AG10803 (cell line): ENCODE measurements at regions not wholly inside any gene's neighbourhood (a gene's known extent, or its start where the extent isn't known, plus 50 kb on each side); places are given as distances from the start of the nearest gene placed in this dataset.
"Not testable (repeated sequence)": the region's sequence is repeated elsewhere in the genome, so short reads cannot be mapped to it uniquely, and the experiment has no call there.

Experiments
- DNase-seq: peaks from one replicate; pipeline ENCODE4 v3.0.0; 2010; ENCODE audit warnings: low read depth
- H3K4me3 ChIP-seq: 2 replicates; pipeline ENCODE4 v1.5.1; 2011; ENCODE audit warnings: mild to moderate bottlenecking, low read length, control low read depth
- TF ChIP-seq, protein P1 (sequence below): conservative IDR thresholded peaks from 2 replicates; pipeline ENCODE4 v1.5.1; 2011; ENCODE audit warnings: mild to moderate bottlenecking, low read length, control low read depth, inconsistent platforms

DNA sequence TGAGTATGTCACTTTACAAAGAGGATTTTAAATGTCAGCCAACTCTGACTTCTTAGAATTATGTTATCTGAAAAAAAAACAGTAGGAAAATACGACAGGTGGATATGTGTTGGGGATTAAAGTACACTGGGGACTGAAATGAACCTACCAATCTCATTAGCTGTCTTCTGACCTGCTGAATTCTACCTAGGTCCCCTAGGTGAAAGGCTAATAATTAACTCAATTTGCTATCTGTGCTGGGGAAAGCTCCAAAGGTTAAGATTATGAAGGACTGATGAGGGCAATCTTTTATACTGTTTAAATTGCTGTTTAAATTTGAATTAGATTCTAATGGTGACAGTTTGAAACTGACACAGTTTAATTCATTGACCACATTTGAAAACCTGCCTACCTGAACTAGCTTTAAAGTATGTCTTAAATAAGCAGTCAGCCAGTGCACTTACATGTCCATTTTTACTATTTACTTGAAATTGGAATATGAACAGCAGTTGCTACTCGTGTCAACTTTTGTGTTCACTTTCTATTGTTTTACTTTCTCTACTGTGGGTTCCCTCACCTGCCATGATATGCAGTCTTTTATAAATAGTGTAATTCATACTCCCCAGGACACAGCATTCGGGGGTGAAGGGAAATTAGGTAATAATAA is 977.3 kb downstream of the C4orf33 start:
- TF ChIP-seq, protein P1, sequence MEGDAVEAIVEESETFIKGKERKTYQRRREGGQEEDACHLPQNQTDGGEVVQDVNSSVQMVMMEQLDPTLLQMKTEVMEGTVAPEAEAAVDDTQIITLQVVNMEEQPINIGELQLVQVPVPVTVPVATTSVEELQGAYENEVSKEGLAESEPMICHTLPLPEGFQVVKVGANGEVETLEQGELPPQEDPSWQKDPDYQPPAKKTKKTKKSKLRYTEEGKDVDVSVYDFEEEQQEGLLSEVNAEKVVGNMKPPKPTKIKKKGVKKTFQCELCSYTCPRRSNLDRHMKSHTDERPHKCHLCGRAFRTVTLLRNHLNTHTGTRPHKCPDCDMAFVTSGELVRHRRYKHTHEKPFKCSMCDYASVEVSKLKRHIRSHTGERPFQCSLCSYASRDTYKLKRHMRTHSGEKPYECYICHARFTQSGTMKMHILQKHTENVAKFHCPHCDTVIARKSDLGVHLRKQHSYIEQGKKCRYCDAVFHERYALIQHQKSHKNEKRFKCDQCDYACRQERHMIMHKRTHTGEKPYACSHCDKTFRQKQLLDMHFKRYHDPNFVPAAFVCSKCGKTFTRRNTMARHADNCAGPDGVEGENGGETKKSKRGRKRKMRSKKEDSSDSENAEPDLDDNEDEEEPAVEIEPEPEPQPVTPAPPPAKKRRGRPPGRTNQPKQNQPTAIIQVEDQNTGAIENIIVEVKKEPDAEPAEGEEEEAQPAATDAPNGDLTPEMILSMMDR, result no peak
- no peak for DNase-seq
- no peak overlapping the region for H3K4me3 ChIP-seq

DNA sequence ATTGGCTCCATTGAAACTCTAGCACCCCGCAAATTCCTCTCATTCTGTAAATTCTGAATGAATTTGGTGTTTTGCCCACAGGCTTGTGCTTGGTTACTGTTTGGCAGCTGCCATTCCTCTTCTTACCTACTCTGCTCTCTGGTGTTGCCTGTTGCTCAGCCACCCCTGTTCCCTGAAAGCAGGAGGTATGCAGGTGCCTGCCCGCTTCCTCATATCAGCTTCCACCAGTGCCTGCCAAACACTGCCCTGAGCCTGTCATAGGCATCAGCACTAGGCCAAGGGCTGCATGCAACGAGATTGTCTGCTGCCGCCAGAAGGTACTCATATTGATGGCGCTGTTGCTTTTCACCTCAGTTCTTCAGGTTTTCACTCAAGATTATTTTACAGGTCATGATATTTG is 978.1 kb downstream of the C4orf33 start:
- TF ChIP-seq, protein P1, result no peak
- H3K4me3 ChIP-seq, result no peak overlapping the region
- DNase-seq, result no peak

DNA sequence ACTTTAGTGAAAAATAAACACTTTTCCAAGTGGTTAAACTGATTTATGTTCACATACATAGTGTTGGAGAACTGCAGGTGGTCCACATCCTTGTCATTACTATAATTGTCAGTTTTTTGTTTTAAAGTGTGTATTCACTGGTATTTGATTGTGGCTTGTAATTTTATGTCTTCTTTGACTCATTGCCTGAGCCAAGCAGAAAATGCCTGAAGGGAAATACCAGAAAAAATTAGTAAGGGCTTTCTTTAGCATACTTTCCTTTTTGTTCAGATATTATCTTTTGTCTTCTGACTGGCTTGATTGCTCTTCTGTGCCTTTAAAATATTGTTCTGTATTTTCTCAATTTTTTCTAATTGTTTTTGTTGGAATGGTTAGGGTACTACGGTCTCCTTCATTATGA is 981.3 kb downstream of the C4orf33 start:
- no peak overlapping the region for H3K4me3 ChIP-seq
- no peak for DNase-seq
- TF ChIP-seq, protein P1, result no peak

DNA sequence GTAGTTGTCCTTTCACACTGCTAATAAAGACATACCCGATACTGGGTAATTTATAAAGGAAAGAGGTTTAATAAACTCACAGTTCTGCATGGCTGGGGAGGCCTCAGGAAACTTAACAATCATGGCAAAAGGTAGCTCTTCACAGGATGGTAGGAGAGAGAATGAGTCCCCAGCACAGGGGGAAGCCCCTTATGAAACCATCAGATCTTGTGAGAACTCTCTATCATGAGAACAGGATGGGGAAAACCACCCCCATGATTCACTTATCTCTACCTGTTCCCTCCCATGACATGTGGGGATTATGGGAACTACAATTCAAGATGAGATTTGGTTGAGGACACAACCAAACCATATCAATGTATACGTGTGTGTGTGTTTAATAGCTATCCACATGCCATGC is 983.1 kb downstream of the C4orf33 start:
- DNase-seq, H3K4me3 ChIP-seq: not testable (repeated sequence)

DNA sequence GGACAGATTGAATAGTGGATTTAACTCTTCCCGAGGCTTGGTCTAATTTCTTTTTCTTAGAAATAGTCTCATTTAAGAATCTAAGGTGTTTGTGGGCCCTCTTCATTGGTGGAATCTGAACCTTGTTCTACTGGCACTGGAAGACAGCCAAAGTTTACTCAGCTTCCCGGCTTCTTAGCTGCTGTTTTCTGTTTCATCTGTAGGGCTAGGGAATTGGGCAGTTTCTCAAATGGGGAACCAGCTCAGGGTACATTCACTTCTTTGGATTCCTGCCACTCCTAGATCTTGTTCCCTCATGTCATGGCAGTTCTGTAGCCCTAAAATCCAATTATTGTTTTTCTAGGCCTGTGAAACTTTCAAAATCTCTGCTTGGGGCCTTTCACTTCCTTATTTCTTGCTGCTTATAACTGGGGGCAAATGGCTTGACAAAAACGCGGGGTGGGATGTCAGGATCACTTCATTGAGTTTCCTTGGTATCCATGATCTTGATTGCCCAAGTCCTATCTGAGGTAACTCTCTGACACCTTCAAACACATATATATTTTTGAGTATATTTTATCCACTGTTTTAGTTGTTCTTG is 985.0 kb downstream of the C4orf33 start:
- no peak overlapping the region for H3K4me3 ChIP-seq
- TF ChIP-seq, protein P1, result no peak
- DNase-seq, result no peak

DNA sequence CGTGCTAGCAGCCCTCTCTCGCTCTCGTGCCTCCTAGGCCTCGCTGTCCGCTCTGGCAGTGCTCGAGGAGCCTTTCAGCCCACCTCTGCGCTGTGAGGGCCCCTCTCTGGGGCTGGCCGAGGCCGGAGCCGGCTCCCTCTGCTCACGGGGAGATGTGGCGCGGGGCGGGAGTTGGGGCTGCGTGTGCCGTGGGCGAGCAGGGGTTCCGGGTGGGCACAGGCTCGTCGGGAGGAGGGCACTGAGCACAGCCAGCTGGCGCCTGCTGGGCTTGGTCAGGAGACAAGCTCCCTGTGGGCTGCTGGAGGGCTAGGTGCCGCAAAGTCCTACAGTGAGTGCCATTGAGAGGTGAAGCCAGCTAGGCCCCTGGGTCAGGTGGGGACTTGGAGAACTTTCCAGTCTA is 994.5 kb downstream of the C4orf33 start:
- H3K4me3 ChIP-seq, result no peak overlapping the region
- TF ChIP-seq, protein P1, result no peak
- DNase-seq, result no peak

DNA sequence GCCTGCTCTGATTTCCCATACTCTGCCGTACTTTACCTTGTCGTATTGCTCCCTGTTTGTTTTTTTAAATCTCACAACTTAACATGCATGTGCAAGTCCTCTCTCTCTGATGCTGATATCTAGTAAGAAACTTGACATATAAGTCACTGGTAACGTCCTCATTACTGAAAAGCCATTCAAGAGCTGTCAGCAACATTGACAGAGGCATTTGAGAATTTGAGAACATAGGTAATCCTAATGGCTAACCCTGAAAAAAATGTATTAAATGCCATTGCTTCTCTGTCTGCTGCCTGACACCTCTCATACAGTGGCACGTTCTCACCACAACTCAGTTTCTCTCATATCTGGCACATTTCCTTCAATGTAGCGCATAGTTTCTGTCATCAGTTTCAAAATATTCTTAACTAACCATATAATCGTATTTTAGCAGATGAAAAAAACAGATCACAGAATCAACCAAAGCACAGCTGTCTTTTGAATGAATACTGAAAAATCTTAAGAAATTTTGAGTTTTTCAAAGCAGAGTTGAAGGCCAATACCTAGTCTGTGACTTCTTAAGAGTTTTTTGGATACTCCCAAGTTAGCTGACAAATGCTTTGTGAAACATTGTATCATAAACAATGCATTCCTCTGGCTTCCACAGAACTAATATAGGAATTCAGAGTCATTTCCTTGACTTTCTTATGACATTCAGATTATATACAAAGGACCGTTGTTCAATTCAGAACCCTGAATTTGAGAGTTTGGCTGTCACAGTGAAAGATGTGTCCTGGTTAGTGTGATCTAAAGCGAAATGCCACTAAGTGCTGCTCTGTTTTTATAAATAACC is 996.4 kb downstream of the C4orf33 start:
- TF ChIP-seq, protein P1, result no peak
- no peak overlapping the region for H3K4me3 ChIP-seq
- no peak for DNase-seq
